ENCODE measurements at regions not wholly inside any gene's neighbourhood (a gene's known extent, or its start where the extent isn't known, plus 50 kb on each side); places are given as distances from the start of the nearest gene placed in this dataset.

- intact Hi-C loops (cut with DNase I; ENCODE audit: low total_unique reads): no loop called here
- Histone ChIP-seq H3K4me3 (no peak overlapping the region), H3K36me3 (no peaks in the 10 kb centered on the region), H3K4me1 (no peaks in the 10 kb centered on the region), H3K27me3 (replicated peaks in 1 of 7) (peaks cover 0 to 3% (median 0%) of the 10 kb centered on the region in 7 donors), H3K9me3 (peaks cover 0 to 6% (median 2%) of the 10 kb centered on the region in 8 donors), H3K27ac (no peak overlapping the region)
- no peak for TF ChIP-seq CTCF (IDR thresholded peaks at IDR 0.05 in 8 of 11, conservative IDR thresholded peaks at IDR 0.05 in 3 of 11)
- no peak for TF ChIP-seq POLR2A (IDR thresholded peaks at IDR 0.05)
- no peak for TF ChIP-seq POLR2AphosphoS5 (IDR thresholded peaks at IDR 0.05)
- no peak for DNase-seq
These were observed 265.3 kb upstream of the IL12A start for GRCh38 chr3:159723295-159723694.

DNA sequence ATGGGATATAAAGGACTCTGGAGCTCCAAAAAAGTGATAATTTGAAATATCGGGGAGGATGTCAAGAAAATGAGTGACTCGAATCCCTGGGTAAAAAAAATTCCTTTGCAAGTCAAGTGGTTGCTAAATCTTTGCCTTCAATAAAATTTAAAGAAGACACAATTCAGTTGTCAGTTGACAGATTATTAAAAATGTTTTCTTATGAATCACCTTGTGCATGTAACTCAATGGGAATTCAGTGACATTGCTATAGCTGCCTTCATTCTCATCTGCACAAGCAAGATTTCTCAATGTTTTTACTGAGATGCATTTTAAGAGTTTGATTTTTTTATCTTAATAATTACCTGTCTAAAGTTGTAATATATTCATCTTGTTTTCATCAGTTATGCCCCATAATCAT, 264.0 kb upstream of the IL12A start:
- WGBS, 5 donors: 81 to 89% (median 84%) methylated on average over 2 of the region's 2 CpGs
- TF ChIP-seq POLR2AphosphoS5 (IDR thresholded peaks at IDR 0.05): no peak
- TF ChIP-seq CTCF (IDR thresholded peaks at IDR 0.05 in 8 of 11, conservative IDR thresholded peaks at IDR 0.05 in 3 of 11): no peak
- TF ChIP-seq POLR2A (IDR thresholded peaks at IDR 0.05): no peak
- Histone ChIP-seq H3K27me3 (replicated peaks in 1 of 7) (peaks cover 0 to 3% (median 0%) of the 10 kb centered on the region in 7 donors), H3K4me3 (no peak overlapping the region), H3K36me3 (no peaks in the 10 kb centered on the region), H3K9me3 (peaks cover 0 to 3% (median 0%) of the 10 kb centered on the region in 8 donors), H3K4me1 (no peaks in the 10 kb centered on the region), H3K27ac (no peak overlapping the region)
- no peak for DNase-seq
- intact Hi-C loops (cut with DNase I; ENCODE audit: low total_unique reads): no loop called here

DNA sequence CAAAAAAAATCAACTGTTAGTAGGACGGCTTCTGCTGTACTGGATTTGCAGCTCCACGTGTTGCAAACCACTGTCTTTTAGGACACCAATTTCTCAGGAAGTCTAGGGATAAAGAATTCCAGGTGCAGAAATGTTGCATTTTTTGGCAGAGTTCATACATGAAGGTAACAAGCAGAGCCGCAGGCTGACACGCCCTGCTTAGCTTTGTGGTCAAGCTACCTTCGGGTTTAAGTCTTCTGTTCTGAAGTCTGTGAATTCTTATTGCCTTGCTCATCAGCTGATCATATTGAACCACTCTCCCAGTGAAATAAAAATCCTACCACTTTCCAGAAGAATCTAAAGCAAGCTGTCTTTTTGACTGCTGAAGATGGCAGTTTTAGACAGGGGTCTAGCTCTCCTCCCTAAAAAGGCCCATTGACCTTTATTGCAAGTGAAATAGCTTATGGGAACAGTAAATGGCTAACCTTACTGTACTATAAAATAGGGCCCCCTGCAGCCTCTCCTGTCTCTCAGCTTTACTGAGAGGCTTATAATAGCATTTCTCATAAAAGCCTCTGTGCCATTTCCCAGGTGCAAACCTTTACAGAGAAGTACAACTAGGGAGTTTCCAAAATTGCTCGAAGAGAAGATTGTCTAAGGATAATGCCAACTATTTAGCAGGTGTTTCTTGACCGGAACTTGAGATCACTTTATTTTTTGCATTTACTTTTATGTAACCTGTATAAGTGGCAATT, 262.2 kb upstream of the IL12A start:
- Histone ChIP-seq H3K27me3 (replicated peaks in 1 of 7) (peaks cover 0 to 3% (median 0%) of the 10 kb centered on the region in 7 donors), H3K27ac (no peak overlapping the region), H3K4me1 (peaks cover 0 to 2% (median 0%) of the 10 kb centered on the region in 6 donors), H3K4me3 (no peak overlapping the region), H3K9me3 (no peaks in the 10 kb centered on the region), H3K36me3 (no peaks in the 10 kb centered on the region)
- 82 to 95% (median 89%) methylated on average over 7 of the region's 7 CpGs for WGBS, 5 donors
- DNase-seq: no peak
- no peak for TF ChIP-seq POLR2A (IDR thresholded peaks at IDR 0.05)
- TF ChIP-seq POLR2AphosphoS5 (IDR thresholded peaks at IDR 0.05): no peak
- no peak for TF ChIP-seq CTCF (IDR thresholded peaks at IDR 0.05 in 8 of 11, conservative IDR thresholded peaks at IDR 0.05 in 3 of 11)
- intact Hi-C loops (cut with DNase I; ENCODE audit: low total_unique reads): no loop called here

DNA sequence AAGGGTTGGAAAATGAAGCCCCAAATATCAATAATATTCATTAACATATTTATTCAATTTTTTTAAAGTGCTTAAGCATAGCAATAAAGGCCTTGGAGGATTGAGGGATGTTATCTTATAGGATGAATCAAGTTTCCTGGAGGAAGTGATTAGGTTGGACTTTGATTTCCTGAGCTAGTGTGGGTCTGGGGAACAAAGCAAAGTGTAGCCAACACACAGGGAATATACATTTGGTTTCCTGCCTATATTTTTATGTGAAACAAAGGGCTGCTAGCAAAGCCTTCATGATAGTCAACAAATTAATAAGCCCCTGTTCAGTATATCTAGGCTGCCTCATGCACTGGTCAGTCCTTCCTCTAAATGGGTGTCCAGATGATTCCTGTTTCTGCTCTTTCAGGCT, 261.1 kb upstream of the IL12A start:
- Histone ChIP-seq H3K36me3 (no peaks in the 10 kb centered on the region), H3K4me3 (no peak overlapping the region), H3K4me1 (peaks cover 0 to 13% (median 6%) of the 10 kb centered on the region in 6 donors), H3K27me3 (replicated peaks in 1 of 7) (peaks cover 0 to 3% (median 0%) of the 10 kb centered on the region in 7 donors), H3K27ac (no peak overlapping the region), H3K9me3 (no peaks in the 10 kb centered on the region)
- intact Hi-C loops (cut with DNase I; ENCODE audit: low total_unique reads): no loop called here
- no peak for TF ChIP-seq POLR2A (IDR thresholded peaks at IDR 0.05)
- no peak for TF ChIP-seq POLR2AphosphoS5 (IDR thresholded peaks at IDR 0.05)
- no peak for TF ChIP-seq CTCF (IDR thresholded peaks at IDR 0.05 in 8 of 11, conservative IDR thresholded peaks at IDR 0.05 in 3 of 11)
- no peak for DNase-seq

Data from spleen (tissue), 11 donors.